HEK293 (cell line): ENCODE measurements at regions not wholly inside any gene's neighbourhood (a gene's known extent, or its start where the extent isn't known, plus 50 kb on each side); places are given as distances from the start of the nearest gene placed in this dataset.

Experiments used
- CTCF ChIA-PET: fragments of 350-600 bp; formaldehyde crosslinking; extraction: SDS; loops from one replicate; lab custom pipeline; 2021; ENCODE audit warnings: antibody characterized with exemption; lab: Yijun Ruan, JAX
- POLR2A ChIA-PET: fragments of 300-600 bp; formaldehyde crosslinking; extraction: SDS; loops from one replicate; lab custom pipeline; 2020; ENCODE audit warnings: antibody characterized with exemption, inconsistent platforms; lab: Yijun Ruan, JAX
- H3K27ac ChIP-seq: fragments of 200-500 bp; sonication (Bioruptor generic); 2 replicates; pipeline ENCODE4 v1.5.1; 2014; ENCODE audit warnings: low read depth, low read length, control low read depth, inconsistent platforms; ENCODE audit errors: extremely low read depth
- H3K36me3 ChIP-seq, 2 experiments: fragments of 200-500 bp in 1 of 2; sonication (Bioruptor generic) in 1 of 2; 1 replicate in 1 of 2; 2 replicates in 1 of 2; pipeline ENCODE4 v1.5.1; 2014 to 2017; ENCODE audit warnings: inconsistent platforms in 2 of 2, low read length in 2 of 2; ENCODE audit not compliant: control insufficient read depth in 2 of 2, insufficient read depth in 1 of 2
- H3K4me1 ChIP-seq: fragments of 200-500 bp; sonication (Bioruptor generic); 2 replicates; pipeline ENCODE4 v1.5.1; 2014; ENCODE audit warnings: mild to moderate bottlenecking, low read length, inconsistent platforms; ENCODE audit not compliant: control insufficient read depth, insufficient read depth
- H3K4me3 ChIP-seq: 2 replicates; pipeline ENCODE4 v1.5.1; 2011; ENCODE audit warnings: low read depth, mild to moderate bottlenecking, control low read depth, low read length, moderate library complexity
- H3K9me3 ChIP-seq: fragments of 200-500 bp; sonication (Bioruptor generic); 2 replicates; pipeline ENCODE4 v1.5.1; 2014; ENCODE audit warnings: low read depth, low read length, inconsistent platforms; ENCODE audit not compliant: control insufficient read depth, insufficient read depth
- EGR2 ChIP-seq: fragments of 450-650 bp; formaldehyde crosslinking; IDR thresholded peaks from 2 replicates; pipeline ENCODE4 v1.5.1; 2016; ENCODE audit warnings: low read depth, missing biosample characterization, missing genetic modification characterization
- GFI1B ChIP-seq: fragments of 450-650 bp; formaldehyde crosslinking; IDR thresholded peaks from 2 replicates; pipeline ENCODE4 v1.5.1; 2016; ENCODE audit warnings: missing biosample characterization, missing genetic modification characterization
- OSR2 ChIP-seq: fragments of 450-650 bp; formaldehyde crosslinking; IDR thresholded peaks from 2 replicates; pipeline ENCODE4 v1.5.1; 2016; ENCODE audit warnings: missing biosample characterization, missing genetic modification characterization
- ZFHX2 ChIP-seq: fragments of 450-650 bp; formaldehyde crosslinking; conservative IDR thresholded peaks from 2 replicates; pipeline ENCODE4 v1.5.1; 2016; ENCODE audit warnings: missing biosample characterization, missing genetic modification characterization
- ZFP37 ChIP-seq: fragments of 450-650 bp; formaldehyde crosslinking; IDR thresholded peaks from 2 replicates; pipeline ENCODE4 v1.5.1; 2016; ENCODE audit warnings: missing biosample characterization, missing genetic modification characterization
- ZIC2 ChIP-seq: fragments of 450-650 bp; formaldehyde crosslinking; IDR thresholded peaks from 2 replicates; pipeline ENCODE4 v1.5.1; 2016; ENCODE audit warnings: missing biosample characterization, missing genetic modification characterization
- ZNF214 ChIP-seq: fragments of 450-650 bp; formaldehyde crosslinking; IDR thresholded peaks from 2 replicates; pipeline ENCODE4 v1.5.1; 2017; ENCODE audit warnings: missing biosample characterization, mild to moderate bottlenecking, missing genetic modification characterization, borderline replicate concordance
- ZNF473 ChIP-seq: fragments of 450-650 bp; formaldehyde crosslinking; IDR thresholded peaks from 2 replicates; pipeline ENCODE4 v1.5.1; 2017; ENCODE audit warnings: missing biosample characterization, missing genetic modification characterization
- ZNF610 ChIP-seq: fragments of 450-650 bp; formaldehyde crosslinking; IDR thresholded peaks from 2 replicates; pipeline ENCODE4 v1.5.1; 2016; ENCODE audit warnings: missing biosample characterization, missing genetic modification characterization, borderline replicate concordance
- ZNF670 ChIP-seq: fragments of 450-650 bp; formaldehyde crosslinking; IDR thresholded peaks from 2 replicates; pipeline ENCODE4 v1.5.1; 2016; ENCODE audit warnings: missing biosample characterization, missing genetic modification characterization, low read depth
- ZNF768 ChIP-seq: fragments of 450-650 bp; formaldehyde crosslinking; IDR thresholded peaks from 2 replicates; pipeline ENCODE4 v1.5.1; 2018; ENCODE audit warnings: missing biosample characterization, mild to moderate bottlenecking, missing genetic modification characterization
- TF ChIP-seq, protein P1 (sequence below): fragments of 450-650 bp; formaldehyde crosslinking; IDR thresholded peaks from 2 replicates; pipeline ENCODE4 v1.5.1; 2016; ENCODE audit warnings: missing biosample characterization, missing genetic modification characterization
- TF ChIP-seq, protein P2 (sequence below): fragments of 450-650 bp; formaldehyde crosslinking; IDR thresholded peaks from 2 replicates; pipeline ENCODE4 v1.5.1; 2017; ENCODE audit warnings: missing biosample characterization, missing genetic modification characterization
- TF ChIP-seq, protein P3 (sequence below): fragments of 450-650 bp; formaldehyde crosslinking; IDR thresholded peaks from 2 replicates; pipeline ENCODE4 v1.5.1; 2016; ENCODE audit warnings: missing biosample characterization, missing genetic modification characterization
- TF ChIP-seq, protein P4 (sequence below): fragments of 450-650 bp; formaldehyde crosslinking; IDR thresholded peaks from 2 replicates; pipeline ENCODE4 v1.5.1; 2016; ENCODE audit warnings: missing biosample characterization, missing genetic modification characterization
- TF ChIP-seq, protein P5 (sequence below): fragments of 450-650 bp; formaldehyde crosslinking; IDR thresholded peaks from 2 replicates; pipeline ENCODE4 v1.5.1; 2016; ENCODE audit warnings: missing biosample characterization, missing genetic modification characterization

DNA sequence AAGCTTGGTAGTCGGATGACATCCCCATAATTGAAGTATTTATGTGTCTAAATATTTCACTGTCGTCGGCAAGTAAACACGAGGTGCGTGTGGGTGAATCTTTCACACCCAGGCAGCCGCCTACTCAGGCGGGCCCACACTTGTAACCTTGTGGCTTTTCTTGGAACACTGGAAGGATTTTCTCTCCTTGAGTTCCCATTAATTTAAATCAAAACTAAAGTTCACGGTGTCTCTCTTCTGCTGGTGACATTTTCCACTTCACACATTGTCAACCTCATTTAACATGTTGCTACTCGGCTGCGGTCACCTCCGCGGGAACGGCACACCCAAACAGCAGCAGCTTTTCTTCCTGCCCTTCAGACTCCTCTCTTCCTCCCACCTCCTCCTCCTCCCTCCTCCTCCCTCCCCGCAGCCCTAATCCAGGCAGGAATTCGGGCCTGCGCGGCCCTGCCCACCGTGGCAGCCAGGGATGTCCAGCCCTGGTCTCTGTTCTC lies 336.6 kb downstream of the QKI start (continued):
- TF ChIP-seq, protein P1, sequence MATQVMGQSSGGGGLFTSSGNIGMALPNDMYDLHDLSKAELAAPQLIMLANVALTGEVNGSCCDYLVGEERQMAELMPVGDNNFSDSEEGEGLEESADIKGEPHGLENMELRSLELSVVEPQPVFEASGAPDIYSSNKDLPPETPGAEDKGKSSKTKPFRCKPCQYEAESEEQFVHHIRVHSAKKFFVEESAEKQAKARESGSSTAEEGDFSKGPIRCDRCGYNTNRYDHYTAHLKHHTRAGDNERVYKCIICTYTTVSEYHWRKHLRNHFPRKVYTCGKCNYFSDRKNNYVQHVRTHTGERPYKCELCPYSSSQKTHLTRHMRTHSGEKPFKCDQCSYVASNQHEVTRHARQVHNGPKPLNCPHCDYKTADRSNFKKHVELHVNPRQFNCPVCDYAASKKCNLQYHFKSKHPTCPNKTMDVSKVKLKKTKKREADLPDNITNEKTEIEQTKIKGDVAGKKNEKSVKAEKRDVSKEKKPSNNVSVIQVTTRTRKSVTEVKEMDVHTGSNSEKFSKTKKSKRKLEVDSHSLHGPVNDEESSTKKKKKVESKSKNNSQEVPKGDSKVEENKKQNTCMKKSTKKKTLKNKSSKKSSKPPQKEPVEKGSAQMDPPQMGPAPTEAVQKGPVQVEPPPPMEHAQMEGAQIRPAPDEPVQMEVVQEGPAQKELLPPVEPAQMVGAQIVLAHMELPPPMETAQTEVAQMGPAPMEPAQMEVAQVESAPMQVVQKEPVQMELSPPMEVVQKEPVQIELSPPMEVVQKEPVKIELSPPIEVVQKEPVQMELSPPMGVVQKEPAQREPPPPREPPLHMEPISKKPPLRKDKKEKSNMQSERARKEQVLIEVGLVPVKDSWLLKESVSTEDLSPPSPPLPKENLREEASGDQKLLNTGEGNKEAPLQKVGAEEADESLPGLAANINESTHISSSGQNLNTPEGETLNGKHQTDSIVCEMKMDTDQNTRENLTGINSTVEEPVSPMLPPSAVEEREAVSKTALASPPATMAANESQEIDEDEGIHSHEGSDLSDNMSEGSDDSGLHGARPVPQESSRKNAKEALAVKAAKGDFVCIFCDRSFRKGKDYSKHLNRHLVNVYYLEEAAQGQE (tag by site-specific recombination) = no peak
- TF ChIP-seq ZNF214 (tag by site-specific recombination) = no peak

DNA sequence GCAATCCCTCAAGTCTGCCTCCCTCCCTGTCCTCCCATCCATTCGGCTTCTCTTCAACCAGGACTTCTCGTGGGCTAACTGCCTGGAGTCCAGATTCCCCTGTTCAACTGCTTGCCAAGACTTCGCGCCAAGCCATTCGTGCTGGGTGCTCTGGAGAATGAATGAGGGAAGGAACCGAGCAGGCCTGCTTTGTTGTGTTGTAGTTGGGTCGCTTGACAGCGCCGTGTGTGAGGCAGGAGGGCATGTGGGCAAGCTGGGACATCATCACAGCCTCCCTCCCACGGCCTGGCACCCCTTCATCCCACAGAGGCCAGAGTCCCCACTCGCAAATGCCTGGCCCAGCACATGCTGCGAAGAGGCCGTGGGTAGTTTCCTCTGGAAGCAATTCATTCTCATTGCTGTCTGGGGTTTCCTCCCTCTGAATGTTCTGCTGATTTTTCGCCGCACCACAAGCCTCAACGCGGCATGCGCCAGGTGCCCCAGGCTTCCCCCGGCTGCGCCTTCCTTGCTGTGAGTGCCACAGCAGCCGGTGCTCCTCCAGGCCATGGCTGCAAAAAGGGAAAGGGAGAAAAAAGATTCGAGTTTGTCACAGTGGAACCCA lies 336.0 kb downstream of the QKI start:
- no peak overlapping the region for H3K27ac ChIP-seq
- H3K4me1 ChIP-seq = no peaks in the 10 kb centered on the region
- ChIA-PET CTCF (no interaction called here), POLR2A (no interaction called here)
- H3K4me3 ChIP-seq = no peak overlapping the region
- no peaks in the 10 kb centered on the region for H3K9me3 ChIP-seq
- H3K36me3 ChIP-seq = no peaks in the 10 kb centered on the region
- TF ChIP-seq EGR2 (peak; percentile 49; the same call in 1 of the 2 replicates), ZFP37 (tag by site-specific recombination) (no peak), ZFHX2 (tag by site-specific recombination) (peak; percentile 56)

DNA sequence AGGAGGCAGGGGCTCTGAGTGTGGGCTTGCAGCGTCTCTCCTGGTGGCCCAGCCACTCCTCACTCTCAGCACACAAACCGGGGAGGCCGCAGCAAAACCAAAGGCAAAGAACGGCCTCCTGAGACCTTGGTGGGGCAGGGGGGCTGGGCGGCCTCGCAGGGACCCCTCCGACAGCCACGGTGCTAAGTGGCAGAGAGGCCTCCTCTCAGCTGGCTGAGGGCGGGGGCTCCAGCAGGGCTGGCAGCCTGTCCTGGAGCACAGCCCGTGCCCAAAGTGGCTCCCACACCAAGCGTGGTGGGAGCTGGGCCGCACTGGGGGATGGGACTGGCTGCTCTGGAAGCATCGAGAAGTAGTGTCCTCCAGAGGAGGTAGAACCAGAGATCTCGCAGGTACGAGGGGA lies 334.4 kb downstream of the QKI start:
- TF ChIP-seq OSR2 (tag by site-specific recombination) (no peak), ZNF473 (tag by site-specific recombination) (no peak), ZNF610 (tag by site-specific recombination) (no peak), GFI1B (tag by site-specific recombination) (no peak)
- TF ChIP-seq, all 188 proteins: peak for 0
- no peaks in the 10 kb centered on the region for H3K9me3 ChIP-seq
- no peak overlapping the region for H3K4me3 ChIP-seq
- no peaks in the 10 kb centered on the region for H3K36me3 ChIP-seq
- H3K27ac ChIP-seq = no peak overlapping the region
- CTCF ChIA-PET = interaction anchor here (1.1 kb wide), 1 partner anchor 168 kb away, joined by 3 read pairs; no protein-coding TSS in a partner anchor
- H3K4me1 ChIP-seq = no peaks in the 10 kb centered on the region
- POLR2A ChIA-PET = no interaction called here

DNA sequence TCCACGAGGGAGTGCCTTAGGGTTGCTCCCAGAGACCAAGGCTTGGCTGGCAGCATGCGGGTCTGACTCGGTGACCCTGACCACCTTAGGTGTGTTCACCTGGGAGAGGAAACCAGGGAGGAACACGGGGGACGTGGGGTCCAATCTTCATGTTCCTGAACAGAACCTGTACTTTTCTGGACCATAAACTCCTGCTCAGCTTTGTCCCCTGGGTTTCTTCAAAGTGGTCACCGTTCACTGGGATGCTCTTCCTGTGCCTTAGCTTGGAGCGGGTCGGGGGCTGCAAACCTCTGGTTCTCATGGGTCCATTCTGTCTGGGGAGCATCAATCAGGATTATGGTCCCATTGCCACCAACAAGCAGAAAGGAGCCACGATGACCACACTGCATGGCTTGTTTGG lies 333.5 kb downstream of the QKI start:
- Histone ChIP-seq H3K36me3 (no peaks in the 10 kb centered on the region), H3K9me3 (no peaks in the 10 kb centered on the region), H3K4me3 (no peak overlapping the region), H3K27ac (no peak overlapping the region), H3K4me1 (no peaks in the 10 kb centered on the region)
- CTCF ChIA-PET = no interaction called here
- POLR2A ChIA-PET = no interaction called here
- TF ChIP-seq ZIC2 (tag by site-specific recombination) (no peak), ZNF768 (tag by site-specific recombination) (no peak), ZNF670 (tag by site-specific recombination) (no peak), ZNF214 (tag by site-specific recombination) (no peak)
- TF ChIP-seq, protein P2, sequence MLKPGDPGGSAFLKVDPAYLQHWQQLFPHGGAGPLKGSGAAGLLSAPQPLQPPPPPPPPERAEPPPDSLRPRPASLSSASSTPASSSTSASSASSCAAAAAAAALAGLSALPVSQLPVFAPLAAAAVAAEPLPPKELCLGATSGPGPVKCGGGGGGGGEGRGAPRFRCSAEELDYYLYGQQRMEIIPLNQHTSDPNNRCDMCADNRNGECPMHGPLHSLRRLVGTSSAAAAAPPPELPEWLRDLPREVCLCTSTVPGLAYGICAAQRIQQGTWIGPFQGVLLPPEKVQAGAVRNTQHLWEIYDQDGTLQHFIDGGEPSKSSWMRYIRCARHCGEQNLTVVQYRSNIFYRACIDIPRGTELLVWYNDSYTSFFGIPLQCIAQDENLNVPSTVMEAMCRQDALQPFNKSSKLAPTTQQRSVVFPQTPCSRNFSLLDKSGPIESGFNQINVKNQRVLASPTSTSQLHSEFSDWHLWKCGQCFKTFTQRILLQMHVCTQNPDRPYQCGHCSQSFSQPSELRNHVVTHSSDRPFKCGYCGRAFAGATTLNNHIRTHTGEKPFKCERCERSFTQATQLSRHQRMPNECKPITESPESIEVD (tag by site-specific recombination) = no peak
- TF ChIP-seq, protein P3, sequence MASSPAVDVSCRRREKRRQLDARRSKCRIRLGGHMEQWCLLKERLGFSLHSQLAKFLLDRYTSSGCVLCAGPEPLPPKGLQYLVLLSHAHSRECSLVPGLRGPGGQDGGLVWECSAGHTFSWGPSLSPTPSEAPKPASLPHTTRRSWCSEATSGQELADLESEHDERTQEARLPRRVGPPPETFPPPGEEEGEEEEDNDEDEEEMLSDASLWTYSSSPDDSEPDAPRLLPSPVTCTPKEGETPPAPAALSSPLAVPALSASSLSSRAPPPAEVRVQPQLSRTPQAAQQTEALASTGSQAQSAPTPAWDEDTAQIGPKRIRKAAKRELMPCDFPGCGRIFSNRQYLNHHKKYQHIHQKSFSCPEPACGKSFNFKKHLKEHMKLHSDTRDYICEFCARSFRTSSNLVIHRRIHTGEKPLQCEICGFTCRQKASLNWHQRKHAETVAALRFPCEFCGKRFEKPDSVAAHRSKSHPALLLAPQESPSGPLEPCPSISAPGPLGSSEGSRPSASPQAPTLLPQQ (tag by site-specific recombination) = no peak
- TF ChIP-seq, protein P4, sequence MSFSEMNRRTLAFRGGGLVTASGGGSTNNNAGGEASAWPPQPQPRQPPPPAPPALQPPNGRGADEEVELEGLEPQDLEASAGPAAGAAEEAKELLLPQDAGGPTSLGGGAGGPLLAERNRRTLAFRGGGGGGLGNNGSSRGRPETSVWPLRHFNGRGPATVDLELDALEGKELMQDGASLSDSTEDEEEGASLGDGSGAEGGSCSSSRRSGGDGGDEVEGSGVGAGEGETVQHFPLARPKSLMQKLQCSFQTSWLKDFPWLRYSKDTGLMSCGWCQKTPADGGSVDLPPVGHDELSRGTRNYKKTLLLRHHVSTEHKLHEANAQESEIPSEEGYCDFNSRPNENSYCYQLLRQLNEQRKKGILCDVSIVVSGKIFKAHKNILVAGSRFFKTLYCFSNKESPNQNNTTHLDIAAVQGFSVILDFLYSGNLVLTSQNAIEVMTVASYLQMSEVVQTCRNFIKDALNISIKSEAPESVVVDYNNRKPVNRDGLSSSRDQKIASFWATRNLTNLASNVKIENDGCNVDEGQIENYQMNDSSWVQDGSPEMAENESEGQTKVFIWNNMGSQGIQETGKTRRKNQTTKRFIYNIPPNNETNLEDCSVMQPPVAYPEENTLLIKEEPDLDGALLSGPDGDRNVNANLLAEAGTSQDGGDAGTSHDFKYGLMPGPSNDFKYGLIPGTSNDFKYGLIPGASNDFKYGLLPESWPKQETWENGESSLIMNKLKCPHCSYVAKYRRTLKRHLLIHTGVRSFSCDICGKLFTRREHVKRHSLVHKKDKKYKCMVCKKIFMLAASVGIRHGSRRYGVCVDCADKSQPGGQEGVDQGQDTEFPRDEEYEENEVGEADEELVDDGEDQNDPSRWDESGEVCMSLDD = no peak
- TF ChIP-seq, protein P5, sequence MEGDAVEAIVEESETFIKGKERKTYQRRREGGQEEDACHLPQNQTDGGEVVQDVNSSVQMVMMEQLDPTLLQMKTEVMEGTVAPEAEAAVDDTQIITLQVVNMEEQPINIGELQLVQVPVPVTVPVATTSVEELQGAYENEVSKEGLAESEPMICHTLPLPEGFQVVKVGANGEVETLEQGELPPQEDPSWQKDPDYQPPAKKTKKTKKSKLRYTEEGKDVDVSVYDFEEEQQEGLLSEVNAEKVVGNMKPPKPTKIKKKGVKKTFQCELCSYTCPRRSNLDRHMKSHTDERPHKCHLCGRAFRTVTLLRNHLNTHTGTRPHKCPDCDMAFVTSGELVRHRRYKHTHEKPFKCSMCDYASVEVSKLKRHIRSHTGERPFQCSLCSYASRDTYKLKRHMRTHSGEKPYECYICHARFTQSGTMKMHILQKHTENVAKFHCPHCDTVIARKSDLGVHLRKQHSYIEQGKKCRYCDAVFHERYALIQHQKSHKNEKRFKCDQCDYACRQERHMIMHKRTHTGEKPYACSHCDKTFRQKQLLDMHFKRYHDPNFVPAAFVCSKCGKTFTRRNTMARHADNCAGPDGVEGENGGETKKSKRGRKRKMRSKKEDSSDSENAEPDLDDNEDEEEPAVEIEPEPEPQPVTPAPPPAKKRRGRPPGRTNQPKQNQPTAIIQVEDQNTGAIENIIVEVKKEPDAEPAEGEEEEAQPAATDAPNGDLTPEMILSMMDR = no peak
